ENCODE measurements at regions not wholly inside any gene's neighbourhood (a gene's known extent, or its start where the extent isn't known, plus 50 kb on each side); places are given as distances from the start of the nearest gene placed in this dataset.

DNA sequence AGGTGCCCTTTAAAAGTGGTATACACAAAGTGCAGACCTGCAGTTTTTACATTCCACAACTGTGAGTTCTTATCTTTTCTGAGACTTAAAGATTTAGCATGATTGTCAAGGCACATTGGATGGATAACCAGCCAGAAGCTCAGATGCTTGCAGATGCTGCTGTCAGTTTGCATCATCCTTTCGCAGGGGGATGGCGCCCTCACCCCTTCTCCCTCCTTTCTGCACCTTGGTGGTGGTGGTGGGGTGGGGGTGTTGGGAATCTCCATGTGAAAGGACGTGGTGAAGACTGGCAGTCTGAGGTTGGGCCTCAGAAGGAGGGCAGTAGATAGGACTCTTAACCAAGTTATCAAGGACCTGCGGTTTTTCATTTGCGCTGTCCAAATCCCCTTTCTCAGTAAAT is 309.6 kb upstream of the SEMA6D start:
- TF ChIP-seq MAFF (IDR thresholded peaks at IDR 0.05; ENCODE audit: low read depth, low read length) (no peak), MTA1 (CRISPR knock-in tag; IDR thresholded peaks at IDR 0.05; ENCODE audit: borderline replicate concordance) (no peak), RAD21 (CRISPR knock-in tag; IDR thresholded peaks at IDR 0.05) (no peak), POLR2A (IDR thresholded peaks at IDR 0.05; ENCODE audit: insufficient read depth in 1 of 2, low read depth in 2 of 2, low read length in 2 of 2) (no peak)
- TF ChIP-seq, protein P1, sequence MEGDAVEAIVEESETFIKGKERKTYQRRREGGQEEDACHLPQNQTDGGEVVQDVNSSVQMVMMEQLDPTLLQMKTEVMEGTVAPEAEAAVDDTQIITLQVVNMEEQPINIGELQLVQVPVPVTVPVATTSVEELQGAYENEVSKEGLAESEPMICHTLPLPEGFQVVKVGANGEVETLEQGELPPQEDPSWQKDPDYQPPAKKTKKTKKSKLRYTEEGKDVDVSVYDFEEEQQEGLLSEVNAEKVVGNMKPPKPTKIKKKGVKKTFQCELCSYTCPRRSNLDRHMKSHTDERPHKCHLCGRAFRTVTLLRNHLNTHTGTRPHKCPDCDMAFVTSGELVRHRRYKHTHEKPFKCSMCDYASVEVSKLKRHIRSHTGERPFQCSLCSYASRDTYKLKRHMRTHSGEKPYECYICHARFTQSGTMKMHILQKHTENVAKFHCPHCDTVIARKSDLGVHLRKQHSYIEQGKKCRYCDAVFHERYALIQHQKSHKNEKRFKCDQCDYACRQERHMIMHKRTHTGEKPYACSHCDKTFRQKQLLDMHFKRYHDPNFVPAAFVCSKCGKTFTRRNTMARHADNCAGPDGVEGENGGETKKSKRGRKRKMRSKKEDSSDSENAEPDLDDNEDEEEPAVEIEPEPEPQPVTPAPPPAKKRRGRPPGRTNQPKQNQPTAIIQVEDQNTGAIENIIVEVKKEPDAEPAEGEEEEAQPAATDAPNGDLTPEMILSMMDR (CRISPR knock-in tag; IDR thresholded peaks at IDR 0.05) = no peak
- TF ChIP-seq, protein P2, sequence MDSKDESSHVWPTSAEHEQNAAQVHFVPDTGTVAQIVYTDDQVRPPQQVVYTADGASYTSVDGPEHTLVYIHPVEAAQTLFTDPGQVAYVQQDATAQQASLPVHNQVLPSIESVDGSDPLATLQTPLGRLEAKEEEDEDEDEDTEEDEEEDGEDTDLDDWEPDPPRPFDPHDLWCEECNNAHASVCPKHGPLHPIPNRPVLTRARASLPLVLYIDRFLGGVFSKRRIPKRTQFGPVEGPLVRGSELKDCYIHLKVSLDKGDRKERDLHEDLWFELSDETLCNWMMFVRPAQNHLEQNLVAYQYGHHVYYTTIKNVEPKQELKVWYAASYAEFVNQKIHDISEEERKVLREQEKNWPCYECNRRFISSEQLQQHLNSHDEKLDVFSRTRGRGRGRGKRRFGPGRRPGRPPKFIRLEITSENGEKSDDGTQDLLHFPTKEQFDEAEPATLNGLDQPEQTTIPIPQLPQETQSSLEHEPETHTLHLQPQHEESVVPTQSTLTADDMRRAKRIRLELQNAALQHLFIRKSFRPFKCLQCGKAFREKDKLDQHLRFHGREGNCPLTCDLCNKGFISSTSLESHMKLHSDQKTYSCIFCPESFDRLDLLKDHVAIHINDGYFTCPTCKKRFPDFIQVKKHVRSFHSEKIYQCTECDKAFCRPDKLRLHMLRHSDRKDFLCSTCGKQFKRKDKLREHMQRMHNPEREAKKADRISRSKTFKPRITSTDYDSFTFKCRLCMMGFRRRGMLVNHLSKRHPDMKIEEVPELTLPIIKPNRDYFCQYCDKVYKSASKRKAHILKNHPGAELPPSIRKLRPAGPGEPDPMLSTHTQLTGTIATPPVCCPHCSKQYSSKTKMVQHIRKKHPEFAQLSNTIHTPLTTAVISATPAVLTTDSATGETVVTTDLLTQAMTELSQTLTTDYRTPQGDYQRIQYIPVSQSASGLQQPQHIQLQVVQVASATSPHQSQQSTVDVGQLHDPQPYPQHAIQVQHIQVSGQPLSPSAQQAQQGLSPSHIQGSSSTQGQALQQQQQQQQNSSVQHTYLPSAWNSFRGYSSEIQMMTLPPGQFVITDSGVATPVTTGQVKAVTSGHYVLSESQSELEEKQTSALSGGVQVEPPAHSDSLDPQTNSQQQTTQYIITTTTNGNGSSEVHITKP (CRISPR knock-in tag; IDR thresholded peaks at IDR 0.05; ENCODE audit: low read depth) = no peak
